SK-N-SH (cell line): ENCODE measurements at regions not wholly inside any gene's neighbourhood (a gene's known extent, or its start where the extent isn't known, plus 50 kb on each side); places are given as distances from the start of the nearest gene placed in this dataset.

Source experiments
- EP300 ChIP-seq, 2 experiments: IDR thresholded peaks; 2 replicates each; pipeline versions ENCODE4 v1.4.0 to v1.6.1; 2012; ENCODE audit warnings: borderline replicate concordance in 1 of 2, low read depth in 1 of 2, low read length in 1 of 2
- POLR2AphosphoS5 ChIP-seq: IDR thresholded peaks from 2 replicates; pipeline ENCODE4 v1.6.1; 2012; ENCODE audit warnings: low read depth, low read length
- TAF1 ChIP-seq: IDR thresholded peaks from 2 replicates; pipeline ENCODE4 v1.6.1; 2012; ENCODE audit warnings: low read depth, mild to moderate bottlenecking, low read length, moderate library complexity, borderline replicate concordance
- TCF12 ChIP-seq: IDR thresholded peaks from 2 replicates; pipeline ENCODE4 v1.4.0; 2012
- TEAD4 ChIP-seq: IDR thresholded peaks from 2 replicates; pipeline ENCODE4 v1.4.0; 2012; ENCODE audit warnings: mild to moderate bottlenecking, borderline replicate concordance; ENCODE audit not compliant: insufficient read depth
- TF ChIP-seq, protein P1 (sequence below): fragments of 200-600 bp; sonication (generic); IDR thresholded peaks from 2 replicates; pipeline ENCODE4 v1.6.1; 2017; ENCODE audit warnings: antibody characterized with exemption, mild to moderate bottlenecking, moderate library complexity

DNA sequence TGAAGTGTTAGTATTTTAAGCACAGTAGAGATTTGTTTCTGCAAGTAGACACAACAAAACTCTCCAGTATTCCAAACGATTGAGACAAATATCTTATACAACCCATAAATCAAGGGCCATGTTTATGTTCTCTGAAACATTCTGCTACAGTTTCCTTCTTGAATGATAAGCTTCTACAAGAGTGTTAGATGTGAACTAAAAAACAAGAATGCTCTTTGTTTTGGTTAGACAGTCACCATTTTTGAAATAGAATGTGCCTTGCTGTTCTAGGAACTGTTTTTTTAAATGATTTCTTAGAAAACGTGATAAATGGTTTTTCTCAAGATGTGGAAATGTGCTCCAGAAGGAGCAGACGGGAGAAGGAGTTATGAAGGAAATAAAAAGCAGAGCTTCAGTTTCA, 1656.3 kb upstream of the FLRT2 start:
- TF ChIP-seq TCF12: no peak
- TF ChIP-seq TEAD4: no peak
- TF ChIP-seq, protein P1, sequence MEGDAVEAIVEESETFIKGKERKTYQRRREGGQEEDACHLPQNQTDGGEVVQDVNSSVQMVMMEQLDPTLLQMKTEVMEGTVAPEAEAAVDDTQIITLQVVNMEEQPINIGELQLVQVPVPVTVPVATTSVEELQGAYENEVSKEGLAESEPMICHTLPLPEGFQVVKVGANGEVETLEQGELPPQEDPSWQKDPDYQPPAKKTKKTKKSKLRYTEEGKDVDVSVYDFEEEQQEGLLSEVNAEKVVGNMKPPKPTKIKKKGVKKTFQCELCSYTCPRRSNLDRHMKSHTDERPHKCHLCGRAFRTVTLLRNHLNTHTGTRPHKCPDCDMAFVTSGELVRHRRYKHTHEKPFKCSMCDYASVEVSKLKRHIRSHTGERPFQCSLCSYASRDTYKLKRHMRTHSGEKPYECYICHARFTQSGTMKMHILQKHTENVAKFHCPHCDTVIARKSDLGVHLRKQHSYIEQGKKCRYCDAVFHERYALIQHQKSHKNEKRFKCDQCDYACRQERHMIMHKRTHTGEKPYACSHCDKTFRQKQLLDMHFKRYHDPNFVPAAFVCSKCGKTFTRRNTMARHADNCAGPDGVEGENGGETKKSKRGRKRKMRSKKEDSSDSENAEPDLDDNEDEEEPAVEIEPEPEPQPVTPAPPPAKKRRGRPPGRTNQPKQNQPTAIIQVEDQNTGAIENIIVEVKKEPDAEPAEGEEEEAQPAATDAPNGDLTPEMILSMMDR: no peak
- no peak for TF ChIP-seq EP300 (IDR thresholded peaks at IDR 0.05; ENCODE audit: borderline replicate concordance in 1 of 2, low read depth in 1 of 2, low read length in 1 of 2)
- no peak for TF ChIP-seq TAF1
- no peak for TF ChIP-seq POLR2AphosphoS5
